Astrocyte (in vitro differentiated cells and primary cell): ENCODE measurements at regions not wholly inside any gene's neighbourhood (a gene's known extent, or its start where the extent isn't known, plus 50 kb on each side); places are given as distances from the start of the nearest gene placed in this dataset.

Source experiments
- DNase-seq: peaks from one replicate; pipeline ENCODE4 v3.0.0-alpha.2; 2010; ENCODE audit warnings: low read depth
- FAIRE-seq: peaks from 2 replicates; lab custom pipeline; 2011; peaks lifted over from hg19 to GRCh38; lab: Jason Lieb, UNC
- H2AFZ ChIP-seq: 2 replicates; pipeline ENCODE4 v1.6.0; 2012; ENCODE audit warnings: low read depth, low read length, inconsistent platforms
- H3K27ac ChIP-seq: 2 replicates; pipeline ENCODE4 v1.5.1; 2011; ENCODE audit warnings: low read depth, low read length, inconsistent platforms
- H3K27me3 ChIP-seq: 2 replicates; pipeline ENCODE4 v1.6.0; 2011; ENCODE audit warnings: low read length, inconsistent platforms; ENCODE audit not compliant: insufficient read depth
- H3K36me3 ChIP-seq: 2 replicates; pipeline ENCODE4 v1.5.1; 2011; ENCODE audit warnings: low read length, inconsistent platforms; ENCODE audit not compliant: insufficient read depth
- H3K4me1 ChIP-seq: 2 replicates; pipeline ENCODE4 v1.5.1; 2011; ENCODE audit warnings: low read length, inconsistent platforms; ENCODE audit not compliant: insufficient read depth
- H3K4me2 ChIP-seq: 2 replicates; pipeline ENCODE4 v1.6.0; 2012; ENCODE audit warnings: low read length, inconsistent platforms
- H3K4me3 ChIP-seq: 2 replicates; pipeline ENCODE4 v1.5.1; 2011; ENCODE audit warnings: low read depth, mild to moderate bottlenecking, low read length, inconsistent platforms; ENCODE audit not compliant: insufficient read depth
- H3K79me2 ChIP-seq: 2 replicates; pipeline ENCODE4 v1.6.0; 2012; ENCODE audit warnings: mild to moderate bottlenecking, low read length, inconsistent platforms; ENCODE audit not compliant: insufficient read depth
- H3K9ac ChIP-seq: 2 replicates; pipeline ENCODE4 v1.6.0; 2012; ENCODE audit warnings: mild to moderate bottlenecking, low read length, inconsistent platforms
- H3K9me3 ChIP-seq: 2 replicates; pipeline ENCODE4 v1.5.1; 2012; ENCODE audit warnings: low read depth, mild to moderate bottlenecking, low read length, inconsistent platforms; ENCODE audit not compliant: insufficient read depth
- H4K20me1 ChIP-seq: 2 replicates; pipeline ENCODE4 v1.6.0; 2012; ENCODE audit warnings: low read length, inconsistent platforms; ENCODE audit not compliant: insufficient read depth
- H3K27ac Mint-ChIP-seq: one replicate; pipeline ENCODE4 v1.8.0; 2021; ENCODE audit warnings: mild to moderate bottlenecking, mixed read lengths; ENCODE audit not compliant: unreplicated experiment
- H3K27me3 Mint-ChIP-seq: one replicate; pipeline ENCODE4 v1.8.0; 2021; ENCODE audit warnings: low read depth, mixed read lengths; ENCODE audit not compliant: unreplicated experiment
- H3K36me3 Mint-ChIP-seq: one replicate; pipeline ENCODE4 v1.8.0; 2021; ENCODE audit warnings: low read depth, mixed read lengths; ENCODE audit not compliant: unreplicated experiment
- H3K4me1 Mint-ChIP-seq: one replicate; pipeline ENCODE4 v1.8.0; 2021; ENCODE audit warnings: low read depth, mixed read lengths; ENCODE audit not compliant: unreplicated experiment
- H3K4me3 Mint-ChIP-seq: one replicate; pipeline ENCODE4 v1.8.0; 2021; ENCODE audit warnings: mild to moderate bottlenecking, moderate library complexity, mixed read lengths; ENCODE audit not compliant: unreplicated experiment
- H3K9me3 Mint-ChIP-seq: one replicate; pipeline ENCODE4 v1.8.0; 2021; ENCODE audit warnings: mild to moderate bottlenecking, mixed read lengths; ENCODE audit not compliant: unreplicated experiment
- EZH2 ChIP-seq: IDR thresholded peaks from 2 replicates; pipeline ENCODE4 v1.6.1; 2012; ENCODE audit warnings: mild to moderate bottlenecking, low read length, inconsistent platforms; ENCODE audit not compliant: insufficient read depth
- TF ChIP-seq, protein P1 (sequence below): IDR thresholded peaks from 2 replicates; pipeline ENCODE4 v1.5.1; 2011; ENCODE audit warnings: low read depth, mild to moderate bottlenecking, inconsistent platforms, low read length, moderate library complexity; ENCODE audit not compliant: insufficient read depth

DNA sequence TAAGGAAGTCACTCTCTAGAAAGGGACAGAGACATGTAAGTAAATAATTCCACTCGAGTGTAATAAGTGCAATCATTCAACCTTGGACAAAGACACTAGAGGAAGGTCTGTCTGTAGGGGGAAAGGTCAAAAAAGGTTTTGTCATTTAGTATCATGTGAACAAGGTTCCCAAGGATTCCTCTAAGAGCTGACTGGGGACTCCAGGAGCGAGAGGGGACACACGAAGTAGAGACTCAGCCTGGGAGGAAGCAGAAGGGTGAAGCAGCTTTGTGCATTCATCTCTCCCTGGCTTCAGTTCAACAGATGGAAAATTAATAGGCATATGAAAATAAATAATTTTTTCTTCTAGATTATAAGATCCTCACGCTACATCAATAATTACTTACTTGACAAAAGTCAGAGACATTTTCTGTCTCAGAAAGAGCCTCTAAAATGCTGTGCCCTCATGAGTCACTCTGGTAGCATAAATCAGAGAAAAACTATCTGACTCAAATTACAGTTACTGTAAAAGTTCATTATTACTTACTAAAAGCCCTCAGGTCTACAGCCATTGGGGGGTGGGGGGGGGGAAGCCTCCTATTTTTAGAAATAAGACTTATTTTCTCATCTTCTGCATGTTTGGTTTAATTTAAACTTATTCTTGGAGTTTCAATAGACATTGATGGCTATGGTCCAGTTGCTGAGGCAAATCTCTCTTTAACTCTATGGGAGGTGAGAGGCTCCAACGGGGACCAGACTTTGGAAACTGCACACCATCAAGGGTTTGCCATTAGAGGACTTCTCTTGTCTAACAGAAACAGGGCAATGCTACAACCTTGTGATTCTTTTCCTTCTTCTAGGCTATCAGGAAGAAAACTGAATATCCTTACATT lies 275.1 kb upstream of the KLF14 start:
- Histone ChIP-seq H3K79me2 (peaks cover 9% of the 10 kb centered on the region), H3K27me3 (no peaks in the 10 kb centered on the region), H3K4me1 (peaks cover 40% of the 10 kb centered on the region), H3K36me3 (no peaks in the 10 kb centered on the region), H3K9ac (peak overlapping the region; percentile 51), H2AFZ (no peak overlapping the region), H3K4me2 (peak overlapping the region; percentile 58), H3K9me3 (no peaks in the 10 kb centered on the region), H3K27ac (peak overlapping the region; percentile 51), H3K4me3 (no peak overlapping the region), H4K20me1 (no peaks in the 10 kb centered on the region)
- FAIRE-seq (no peak), DNase-seq (peak; percentile 65)
- Mint-ChIP-seq H3K4me3 (no peak overlapping the region), H3K4me1 (peaks cover 45% of the 10 kb centered on the region), H3K9me3 (no peaks in the 10 kb centered on the region), H3K27me3 (no peaks in the 10 kb centered on the region), H3K27ac (peak overlapping the region; percentile 67), H3K36me3 (peaks cover 6% of the 10 kb centered on the region)
- TF ChIP-seq EZH2, result no peak
- TF ChIP-seq, protein P1, sequence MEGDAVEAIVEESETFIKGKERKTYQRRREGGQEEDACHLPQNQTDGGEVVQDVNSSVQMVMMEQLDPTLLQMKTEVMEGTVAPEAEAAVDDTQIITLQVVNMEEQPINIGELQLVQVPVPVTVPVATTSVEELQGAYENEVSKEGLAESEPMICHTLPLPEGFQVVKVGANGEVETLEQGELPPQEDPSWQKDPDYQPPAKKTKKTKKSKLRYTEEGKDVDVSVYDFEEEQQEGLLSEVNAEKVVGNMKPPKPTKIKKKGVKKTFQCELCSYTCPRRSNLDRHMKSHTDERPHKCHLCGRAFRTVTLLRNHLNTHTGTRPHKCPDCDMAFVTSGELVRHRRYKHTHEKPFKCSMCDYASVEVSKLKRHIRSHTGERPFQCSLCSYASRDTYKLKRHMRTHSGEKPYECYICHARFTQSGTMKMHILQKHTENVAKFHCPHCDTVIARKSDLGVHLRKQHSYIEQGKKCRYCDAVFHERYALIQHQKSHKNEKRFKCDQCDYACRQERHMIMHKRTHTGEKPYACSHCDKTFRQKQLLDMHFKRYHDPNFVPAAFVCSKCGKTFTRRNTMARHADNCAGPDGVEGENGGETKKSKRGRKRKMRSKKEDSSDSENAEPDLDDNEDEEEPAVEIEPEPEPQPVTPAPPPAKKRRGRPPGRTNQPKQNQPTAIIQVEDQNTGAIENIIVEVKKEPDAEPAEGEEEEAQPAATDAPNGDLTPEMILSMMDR, result no peak

DNA sequence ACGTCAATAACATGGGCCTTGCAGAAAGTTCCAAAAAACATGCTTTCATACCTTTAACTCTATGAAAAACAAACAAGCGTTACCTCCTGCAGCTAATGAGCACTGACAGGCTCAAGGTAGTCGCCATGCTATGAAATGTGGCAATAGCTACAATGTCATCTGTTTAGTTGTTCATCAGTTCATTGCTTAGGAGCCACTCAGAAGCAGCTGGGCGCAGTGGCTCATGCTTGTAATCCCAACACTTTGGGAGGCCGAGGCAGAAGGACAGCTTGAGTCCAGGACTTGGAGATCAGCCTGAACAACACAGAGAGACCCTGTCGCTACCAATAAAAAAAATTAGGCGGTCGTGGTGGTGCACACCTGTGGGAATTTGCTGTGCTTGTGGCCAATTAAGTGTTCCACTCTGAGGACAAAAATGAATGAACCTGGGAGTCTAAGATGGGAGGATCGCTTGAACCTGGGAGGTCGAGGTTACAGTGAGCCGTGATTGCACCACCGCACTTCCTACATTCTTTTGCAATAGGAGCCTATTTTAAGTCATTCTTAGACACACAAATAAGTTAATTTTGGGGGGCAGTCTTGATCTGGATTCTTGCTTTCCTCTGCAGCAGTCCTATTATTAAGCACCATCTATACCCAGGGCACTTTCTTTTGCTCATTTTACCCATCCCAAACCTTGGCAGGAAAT lies 276.2 kb upstream of the KLF14 start:
- Histone ChIP-seq H3K4me2 (no peak overlapping the region), H2AFZ (no peak overlapping the region), H3K9me3 (no peaks in the 10 kb centered on the region), H3K4me1 (peaks cover 40% of the 10 kb centered on the region), H3K27me3 (no peaks in the 10 kb centered on the region), H4K20me1 (no peaks in the 10 kb centered on the region), H3K27ac (no peak overlapping the region), H3K79me2 (peaks cover 9% of the 10 kb centered on the region), H3K4me3 (no peak overlapping the region), H3K9ac (no peak overlapping the region), H3K36me3 (no peaks in the 10 kb centered on the region)
- no peak overlapping the region for H3K4me3 Mint-ChIP-seq
- H3K9me3 Mint-ChIP-seq, result no peaks in the 10 kb centered on the region
- H3K36me3 Mint-ChIP-seq, result peaks cover 6% of the 10 kb centered on the region
- DNase-seq, result no peak
- no peak for FAIRE-seq
- H3K27ac Mint-ChIP-seq, result peak overlapping the region; percentile 27
- H3K4me1 Mint-ChIP-seq, result peaks cover 51% of the 10 kb centered on the region
- TF ChIP-seq EZH2, result no peak
- TF ChIP-seq, protein P1, result no peak
- no peaks in the 10 kb centered on the region for H3K27me3 Mint-ChIP-seq
